ENCODE measurements at regions not wholly inside any gene's neighbourhood (a gene's known extent, or its start where the extent isn't known, plus 50 kb on each side); places are given as distances from the start of the nearest gene placed in this dataset.
A peak's percentile ranks its signal among the peaks of the same experiment; 100 is the strongest.

GRCh38 chr2:145194673-145195072 lies 674.8 kb upstream of the ZEB2 start:
- DNase-seq (ENCODE audit: low spot score), result no peak

GRCh38 chr2:145190031-145190703 lies 670.2 kb upstream of the ZEB2 start:
- DNase-seq (ENCODE audit: low spot score), result no peak

- no peak for DNase-seq (ENCODE audit: low spot score)
Observed at GRCh38 chr2:145186303-145186702, 666.4 kb upstream of the ZEB2 start.

GRCh38 chr2:145185696-145186095 lies 665.8 kb upstream of the ZEB2 start:
- no peak for DNase-seq (ENCODE audit: low spot score)

- DNase-seq (ENCODE audit: low spot score), result peak; percentile 23
Observed at GRCh38 chr2:145184741-145185651, 665.1 kb upstream of the ZEB2 start.

- DNase-seq (ENCODE audit: low spot score), result no peak
Observed at GRCh38 chr2:145169285-145169684, 649.4 kb upstream of the ZEB2 start.

GRCh38 chr2:145168091-145168490 lies 648.2 kb upstream of the ZEB2 start:
- DNase-seq (ENCODE audit: low spot score), result no peak

GRCh38 chr2:145166731-145167302 lies 646.9 kb upstream of the ZEB2 start:
- DNase-seq (ENCODE audit: low spot score), result peak; percentile 11

GRCh38 chr2:145161656-145162055 lies 641.7 kb upstream of the ZEB2 start:
- no peak for DNase-seq (ENCODE audit: low spot score)

GRCh38 chr2:145160855-145161254 lies 640.9 kb upstream of the ZEB2 start:
- DNase-seq (ENCODE audit: low spot score), result no peak

- DNase-seq (ENCODE audit: low spot score), result no peak
Observed at GRCh38 chr2:145159676-145160075, 639.8 kb upstream of the ZEB2 start.

GRCh38 chr2:145157741-145158591 lies 638.0 kb upstream of the ZEB2 start:
- peak; percentile 59 for DNase-seq (ENCODE audit: low spot score)

GRCh38 chr2:145157036-145157675 lies 637.2 kb upstream of the ZEB2 start:
- DNase-seq (ENCODE audit: low spot score), result no peak

- no peak for DNase-seq (ENCODE audit: low spot score)
Observed at GRCh38 chr2:145156199-145156598, 636.3 kb upstream of the ZEB2 start.

- DNase-seq (ENCODE audit: low spot score), result no peak
Observed at GRCh38 chr2:145155196-145155595, 635.3 kb upstream of the ZEB2 start.

- no peak for DNase-seq (ENCODE audit: low spot score)
Observed at GRCh38 chr2:145154731-145155130, 634.8 kb upstream of the ZEB2 start.

- DNase-seq (ENCODE audit: low spot score), result no peak
Observed at GRCh38 chr2:145146691-145147090, 626.8 kb upstream of the ZEB2 start.

- DNase-seq (ENCODE audit: low spot score), result no peak
Observed at GRCh38 chr2:145144131-145144728, 624.3 kb upstream of the ZEB2 start.

GRCh38 chr2:145141981-145142380 lies 622.1 kb upstream of the ZEB2 start:
- DNase-seq (ENCODE audit: low spot score), result no peak

- DNase-seq (ENCODE audit: low spot score), result no peak
Observed at GRCh38 chr2:145140658-145141057, 620.7 kb upstream of the ZEB2 start.

GRCh38 chr2:145138626-145139025 lies 618.7 kb upstream of the ZEB2 start:
- DNase-seq (ENCODE audit: low spot score), result no peak

Data from GM03348 (cell line).